Naive thymus-derived CD8-positive, alpha-beta T cell (primary cell): ENCODE measurements at regions not wholly inside any gene's neighbourhood (a gene's known extent, or its start where the extent isn't known, plus 50 kb on each side); places are given as distances from the start of the nearest gene placed in this dataset.
A peak's percentile ranks its signal among the peaks of the same experiment; 100 is the strongest.

Source experiments
- ATAC-seq, 2 donors: fragments of 150-1000 bp; cut with Tn5 transposase in 1 of 2; sonication (Bioruptor Pico), chemical (Tn5 transposase) in 1 of 2; 1 replicate in 1 of 2; 2 replicates in 1 of 2; pipeline ENCODE4 v1.10.0; 2021; ENCODE audit warnings: mild to moderate bottlenecking in 2 of 2, moderate library complexity in 2 of 2
- POLR2A ChIA-PET: fragments of 350-600 bp; sonication (Branson Sonifier 250); formaldehyde crosslinking; loops from one replicate; lab custom pipeline; 2021; ENCODE audit warnings: antibody characterized with exemption; lab: Charles Lee
- DNase-seq, 10 donors: peaks; one replicate each; pipeline versions ENCODE4 v3.0.0 to v3.0.0-alpha.2; 2020 to 2022
- H3K27ac Mint-ChIP-seq, 10 donors: one replicate each; pipeline ENCODE4 v1.8.0; 2020 to 2022; ENCODE audit warnings: mild to moderate bottlenecking in 10 of 10, mixed read lengths in 10 of 10, moderate library complexity in 4 of 10, inconsistent platforms in 1 of 10
- H3K27me3 Mint-ChIP-seq, 5 donors: one replicate each; pipeline ENCODE4 v1.8.0; 2021 to 2022; ENCODE audit warnings: mixed read lengths in 5 of 5
- H3K36me3 Mint-ChIP-seq, 3 donors: one replicate each; pipeline ENCODE4 v1.8.0; 2020 to 2022; ENCODE audit warnings: mixed read lengths in 3 of 3, mild to moderate bottlenecking in 2 of 3, inconsistent platforms in 1 of 3
- H3K4me1 Mint-ChIP-seq, 4 donors: one replicate each; pipeline ENCODE4 v1.8.0; 2021 to 2022; ENCODE audit warnings: mixed read lengths in 4 of 4
- H3K4me3 Mint-ChIP-seq, 10 donors: one replicate each; pipeline ENCODE4 v1.8.0; 2020 to 2022; ENCODE audit warnings: mild to moderate bottlenecking in 10 of 10, mixed read lengths in 10 of 10, moderate library complexity in 6 of 10, inconsistent platforms in 1 of 10
- H3K9me3 Mint-ChIP-seq, 9 donors: one replicate each; pipeline ENCODE4 v1.8.0; 2020 to 2022; ENCODE audit warnings: mixed read lengths in 9 of 9, mild to moderate bottlenecking in 3 of 9, inconsistent platforms in 1 of 9, moderate library complexity in 1 of 9

DNA sequence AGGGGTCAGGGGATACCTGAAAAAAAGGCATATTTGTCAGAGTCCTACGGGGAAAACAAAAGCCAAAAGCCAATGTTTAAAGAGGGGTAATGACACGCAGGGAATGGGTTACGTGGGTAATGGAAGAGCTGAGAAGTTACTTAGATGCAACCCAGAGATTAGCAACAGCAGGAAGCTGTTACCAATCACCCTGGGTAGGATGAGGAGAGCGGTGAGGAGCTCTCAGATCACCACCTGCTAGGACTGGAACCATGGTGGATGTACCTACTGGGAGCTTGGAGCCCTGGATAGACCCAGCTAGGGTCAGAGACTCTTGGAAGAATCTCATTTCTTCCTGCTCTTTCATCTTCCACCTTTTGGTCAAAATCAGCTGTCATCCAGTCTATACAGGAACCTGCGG lies 51.2 kb upstream of the RNF24 start:
- no peak for ATAC-seq
- Mint-ChIP-seq H3K9me3 (peaks cover 0 to 1% (median 0%) of the 10 kb centered on the region in 9 donors), H3K4me3 (no peak overlapping the region), H3K36me3 (no peaks in the 10 kb centered on the region), H3K4me1 (peaks cover 0 to 12% (median 6%) of the 10 kb centered on the region in 4 donors), H3K27ac (peak overlapping the region in 1 of 10 donors; percentile 43), H3K27me3 (no peaks in the 10 kb centered on the region)
- DNase-seq, result no peak
- POLR2A ChIA-PET, result interaction anchor here (0.6 kb wide), 1 partner anchor 1630 kb away, joined by 3 read pairs; no protein-coding TSS in a partner anchor

DNA sequence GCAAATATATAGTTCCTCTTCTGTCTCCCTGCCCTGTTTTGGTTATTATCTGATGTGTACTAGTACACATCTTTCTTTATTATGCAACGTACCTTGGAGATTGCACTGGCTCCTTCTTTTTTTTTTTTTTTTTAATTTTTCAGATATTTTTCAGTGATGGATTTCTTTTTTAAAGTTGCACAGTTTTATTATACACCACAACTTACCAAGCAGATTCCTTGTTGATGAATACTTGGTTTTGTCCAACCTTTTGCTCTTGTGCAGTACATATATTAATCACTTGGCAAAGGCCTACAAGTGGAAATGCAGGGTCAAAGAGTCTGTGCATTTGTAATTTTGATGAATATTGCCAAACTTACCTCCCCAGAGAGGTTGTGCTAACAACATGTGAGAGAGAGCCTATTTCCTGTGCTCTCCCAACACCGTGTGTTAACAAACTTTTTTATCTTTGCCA lies 50.1 kb upstream of the RNF24 start:
- peaks cover 0 to 1% (median 0%) of the 10 kb centered on the region in 9 donors for H3K9me3 Mint-ChIP-seq
- no peak for DNase-seq
- peaks cover 0 to 15% (median 6%) of the 10 kb centered on the region in 4 donors for H3K4me1 Mint-ChIP-seq
- POLR2A ChIA-PET, result no interaction called here
- no peak for ATAC-seq
- no peaks in the 10 kb centered on the region for H3K36me3 Mint-ChIP-seq
- no peak overlapping the region for H3K4me3 Mint-ChIP-seq
- no peaks in the 10 kb centered on the region for H3K27me3 Mint-ChIP-seq
- H3K27ac Mint-ChIP-seq, result no peak overlapping the region
